ENCODE measurements at regions not wholly inside any gene's neighbourhood (a gene's known extent, or its start where the extent isn't known, plus 50 kb on each side); places are given as distances from the start of the nearest gene placed in this dataset.
A peak's percentile ranks its signal among the peaks of the same experiment; 100 is the strongest.

DNA sequence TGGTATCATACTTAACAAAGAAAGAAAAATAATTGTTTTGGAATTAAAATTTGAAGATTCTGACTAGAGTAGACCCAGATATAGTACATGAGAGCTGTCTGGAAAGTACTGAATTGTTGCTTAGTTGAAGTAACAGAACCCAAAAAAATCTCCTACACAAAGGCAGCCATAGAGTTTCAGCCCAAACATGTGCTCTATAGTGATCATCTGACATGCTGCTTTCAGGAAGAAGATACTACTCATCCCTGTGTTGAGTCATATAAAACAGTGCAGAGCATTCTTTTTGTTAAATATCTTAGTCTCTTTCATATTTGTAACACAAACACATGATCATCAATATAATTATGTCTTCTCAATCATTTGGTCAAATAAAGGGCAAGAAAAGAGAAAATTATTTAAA is 84.8 kb upstream of the PTPRM start:
- no peak for DNase-seq (ENCODE audit: low read depth)

DNA sequence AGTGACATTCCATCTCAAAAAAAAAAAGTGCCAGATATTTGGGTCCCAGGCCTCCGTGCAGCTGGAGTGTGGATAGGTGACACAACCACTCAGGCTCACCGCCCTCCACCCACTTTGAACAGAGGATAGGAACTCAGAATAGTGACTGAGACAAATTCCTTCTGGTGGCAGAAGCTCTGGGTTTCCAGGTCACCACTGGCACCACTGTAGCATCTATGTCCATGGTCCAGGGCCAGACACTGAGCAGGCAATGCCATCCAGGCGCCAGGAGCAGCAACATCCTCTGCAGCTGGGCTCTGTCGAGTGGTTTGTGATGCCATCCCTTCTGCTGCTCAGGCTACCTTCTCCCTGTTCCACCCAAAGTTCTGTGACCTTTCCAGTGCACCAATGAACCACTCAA is 81.5 kb upstream of the PTPRM start:
- DNase-seq (ENCODE audit: low read depth), result no peak

GRCh38 chr18:7488571-7488970 is 78.5 kb upstream of the PTPRM start:
- DNase-seq (ENCODE audit: low read depth), result no peak

- DNase-seq (ENCODE audit: low read depth), result no peak
These were observed 77.0 kb upstream of the PTPRM start for GRCh38 chr18:7490104-7490503.

DNA sequence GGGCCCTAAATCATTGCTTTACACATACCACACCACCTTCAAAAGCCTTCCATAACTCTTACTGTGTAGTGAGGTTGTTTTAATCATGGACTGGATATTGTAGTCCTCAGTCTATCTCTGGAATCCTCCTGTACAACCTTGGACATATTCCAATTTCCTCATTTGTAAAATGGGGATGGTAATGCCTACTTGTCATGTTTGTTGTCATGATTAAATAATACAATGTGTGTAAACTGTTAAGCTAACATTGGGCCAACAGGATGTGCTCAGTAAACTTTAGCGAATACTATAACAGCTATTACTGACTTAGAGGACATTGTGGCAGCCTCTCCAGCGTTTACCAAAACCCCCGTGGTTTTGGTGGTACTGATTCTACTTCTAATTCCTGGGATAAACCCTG is 74.7 kb upstream of the PTPRM start:
- DNase-seq (ENCODE audit: low read depth), result no peak

DNA sequence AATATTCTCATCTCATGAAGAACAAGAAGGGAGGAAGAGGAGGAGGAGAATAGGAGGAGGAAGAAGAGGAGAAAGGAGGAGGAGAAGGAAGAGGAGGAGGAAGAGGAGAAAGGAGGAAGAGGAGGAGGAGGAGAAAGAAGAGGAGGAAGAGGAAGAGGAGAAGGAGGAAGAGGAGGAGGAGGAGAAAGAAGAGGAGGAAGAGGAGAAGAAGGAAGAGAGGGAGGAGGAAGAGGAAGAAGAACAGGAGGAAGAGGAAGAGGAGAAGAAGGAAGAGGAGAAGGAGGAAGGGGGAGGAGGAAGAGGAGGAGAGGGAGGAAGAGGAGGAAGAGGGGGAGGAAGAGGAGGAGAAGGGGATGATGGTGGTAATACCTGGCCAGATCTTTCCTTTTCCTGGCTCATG is 70.0 kb upstream of the PTPRM start:
- DNase-seq (ENCODE audit: low read depth), result no peak

DNA sequence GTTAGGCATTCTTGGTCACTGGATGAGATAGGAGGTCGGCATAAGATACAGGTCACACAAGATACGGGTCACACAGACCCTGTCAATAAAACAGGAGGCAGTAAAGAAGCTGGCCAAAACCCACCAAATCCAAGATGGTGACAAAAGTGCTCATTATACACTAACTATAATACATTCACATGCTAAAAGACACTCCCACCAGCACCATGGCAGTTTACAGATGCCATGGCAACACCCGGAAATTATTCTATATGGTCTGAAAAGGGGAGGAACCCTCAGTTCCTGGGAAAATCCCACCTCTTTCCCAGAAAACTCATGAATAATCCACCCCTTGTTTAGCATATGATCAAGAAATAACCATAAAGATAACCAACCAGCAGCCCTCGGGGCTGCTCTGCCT is 56.0 kb upstream of the PTPRM start:
- no peak for DNase-seq (ENCODE audit: low read depth)

DNA sequence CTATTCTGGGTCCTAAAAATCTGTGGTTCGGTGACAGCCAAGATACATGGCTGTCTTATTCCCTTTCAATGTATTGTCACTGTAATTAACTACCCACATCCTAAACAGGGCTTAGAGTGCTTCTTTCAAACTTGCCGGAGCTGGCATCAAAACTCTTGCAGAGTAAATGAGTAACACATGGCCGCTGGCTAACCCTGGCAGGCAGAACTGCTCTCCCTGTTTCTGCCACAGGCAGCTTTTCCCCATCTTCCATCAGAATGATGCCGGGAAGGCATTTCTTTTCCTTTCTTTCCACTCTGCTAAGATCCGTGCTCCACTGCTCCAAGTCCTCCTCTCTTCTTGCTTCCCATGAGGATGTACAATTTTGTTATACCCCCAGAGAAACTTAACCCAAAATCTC is 54.8 kb upstream of the PTPRM start:
- peak; percentile 60 for DNase-seq (ENCODE audit: low read depth)

DNA sequence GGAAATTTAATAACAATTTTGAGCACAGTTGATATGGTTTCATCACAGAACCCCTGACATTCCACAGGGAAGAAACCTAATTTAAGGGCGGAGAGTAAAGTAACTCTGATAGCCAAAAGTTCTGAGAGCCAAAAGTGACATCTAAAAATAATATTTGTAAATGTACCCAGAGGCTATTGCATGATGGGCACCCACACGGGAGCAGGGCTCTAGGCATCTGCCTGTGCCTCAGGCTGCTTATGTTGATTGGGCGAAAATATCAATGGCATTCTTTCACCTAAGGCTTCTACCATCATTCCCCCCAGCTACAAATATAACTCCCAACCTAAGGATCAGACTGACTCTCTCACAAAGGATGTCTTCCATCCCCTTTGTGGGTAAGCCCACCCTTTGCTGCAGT is 54.1 kb upstream of the PTPRM start:
- no peak for DNase-seq (ENCODE audit: low read depth)

DNA sequence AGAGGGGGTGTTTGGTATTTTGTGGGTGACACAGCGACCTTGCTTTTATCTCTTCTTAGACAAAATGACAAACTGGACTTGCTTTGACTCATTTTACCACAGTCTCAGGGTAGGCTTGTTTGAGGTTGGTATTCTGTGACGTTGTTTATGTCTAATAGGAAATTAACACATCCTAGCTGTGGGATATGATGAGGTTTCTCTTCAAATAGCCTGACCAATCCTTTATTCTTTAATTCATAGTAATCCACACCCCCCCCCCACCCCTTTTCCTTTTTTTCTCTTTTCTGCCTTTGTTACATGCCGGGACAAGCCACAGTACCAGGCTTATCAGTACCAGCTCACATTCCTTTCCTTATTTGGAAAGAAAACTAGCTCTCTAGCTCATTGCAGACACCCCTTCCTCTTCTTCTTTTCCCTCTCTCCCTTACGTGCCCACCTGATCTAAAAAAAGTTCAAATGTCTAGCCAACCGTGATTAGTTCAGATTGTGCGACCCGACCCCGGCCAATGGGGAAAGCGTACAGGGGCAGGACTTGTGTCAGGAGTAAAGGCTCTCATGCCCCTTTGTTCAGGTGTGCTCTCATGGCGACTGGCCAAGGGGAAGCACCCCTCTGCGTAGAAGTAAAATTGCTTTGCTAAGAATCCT is 52.2 kb upstream of the PTPRM start:
- no peak for DNase-seq (ENCODE audit: low read depth)

GRCh38 chr18:7516266-7517117 is 50.6 kb upstream of the PTPRM start:
- no peak for DNase-seq (ENCODE audit: low read depth)
